Ishikawa (cell line): ENCODE measurements at regions not wholly inside any gene's neighbourhood (a gene's known extent, or its start where the extent isn't known, plus 50 kb on each side); places are given as distances from the start of the nearest gene placed in this dataset.

Experiments used
- CEBPB ChIP-seq: IDR thresholded peaks from 2 replicates; pipeline ENCODE4 v1.6.1; 2012
- CREB1 ChIP-seq: IDR thresholded peaks from 2 replicates; pipeline ENCODE4 v1.6.1; 2012; ENCODE audit warnings: low read depth
- TAF1 ChIP-seq: IDR thresholded peaks from 2 replicates; pipeline ENCODE4 v1.6.1; 2012; ENCODE audit warnings: low read depth, mild to moderate bottlenecking
- TCF12 ChIP-seq: IDR thresholded peaks from 2 replicates; pipeline ENCODE4 v1.6.1; 2012; ENCODE audit warnings: low read depth
- USF1 ChIP-seq: IDR thresholded peaks from 2 replicates; pipeline ENCODE4 v1.6.1; 2012
- ZBTB7A ChIP-seq: IDR thresholded peaks from 2 replicates; pipeline ENCODE4 v1.6.1; 2012; ENCODE audit warnings: low read depth

GRCh38 chr10:3395458-3395861, 222.9 kb upstream of the PITRM1 start:
- no peak for TF ChIP-seq CREB1
- TF ChIP-seq TAF1, result no peak
- TF ChIP-seq ZBTB7A, result no peak
- TF ChIP-seq CEBPB, result no peak
- TF ChIP-seq USF1, result no peak
- TF ChIP-seq TCF12, result no peak
